SKM-1 (cell line): ENCODE measurements at regions not wholly inside any gene's neighbourhood (a gene's known extent, or its start where the extent isn't known, plus 50 kb on each side); places are given as distances from the start of the nearest gene placed in this dataset.

ENCODE experiments used
- DNase-seq: peaks from one replicate; lab custom pipeline; 2025; ENCODE audit not compliant: unreplicated experiment; lab: John Stamatoyannopoulos, UW

DNA sequence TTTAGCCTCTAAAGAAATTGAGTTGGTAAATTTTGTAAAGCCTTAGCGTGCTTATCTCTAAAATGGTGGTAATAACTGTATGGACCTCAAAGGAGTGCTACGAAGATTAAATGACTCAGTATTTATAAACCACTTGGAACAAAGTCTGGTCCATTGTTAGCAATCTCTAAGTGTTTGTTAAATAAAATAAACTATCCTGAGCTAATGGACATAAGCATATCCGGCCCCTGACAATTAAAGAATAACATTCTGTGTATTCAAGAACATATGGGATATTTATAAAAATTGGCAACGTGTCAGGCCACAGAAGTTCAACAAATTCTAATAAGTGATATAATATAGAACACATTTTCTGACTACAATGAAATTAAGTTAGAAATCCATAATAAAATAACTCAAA is 71.0 kb downstream of the MYEOV start:
- DNase-seq: no peak

DNA sequence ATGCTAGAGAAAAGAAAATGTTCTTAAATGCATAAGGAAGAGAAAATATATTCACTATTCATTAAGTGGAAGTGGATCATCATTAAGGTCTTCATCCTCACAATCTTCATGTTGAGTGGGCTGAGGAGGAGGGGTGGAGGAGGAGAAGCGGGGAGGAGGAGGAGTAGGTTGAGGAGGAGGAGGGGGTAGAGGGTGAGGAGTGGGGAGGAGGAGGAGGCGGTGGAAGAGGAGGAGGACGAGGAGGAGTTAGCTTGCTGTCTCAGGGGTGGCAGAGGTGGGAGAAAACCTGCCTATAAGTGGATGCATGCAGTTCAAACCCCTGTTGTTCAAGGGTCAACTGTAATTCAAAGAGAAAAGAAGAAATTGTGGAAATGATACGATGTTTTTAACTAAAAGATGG is 71.6 kb downstream of the MYEOV start:
- DNase-seq: no peak

DNA sequence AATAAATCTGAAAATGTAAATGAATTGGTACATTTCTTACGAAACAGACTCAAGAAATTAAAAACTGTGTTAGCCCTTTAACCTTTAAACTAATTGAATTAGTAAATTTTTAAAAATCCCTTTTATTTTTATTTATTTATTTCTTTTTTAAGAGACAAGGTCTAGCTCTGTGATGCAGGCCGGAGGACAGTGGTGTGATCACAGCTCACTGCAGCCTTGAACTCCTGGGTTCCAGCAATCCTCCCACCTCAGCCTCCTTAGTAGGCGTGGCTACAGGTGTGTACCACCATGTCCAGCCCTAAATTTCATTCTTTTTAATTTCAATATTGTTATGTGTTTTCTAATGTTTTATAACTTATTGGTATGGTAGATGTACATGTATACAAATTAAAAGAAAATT is 72.6 kb downstream of the MYEOV start:
- DNase-seq: no peak

DNA sequence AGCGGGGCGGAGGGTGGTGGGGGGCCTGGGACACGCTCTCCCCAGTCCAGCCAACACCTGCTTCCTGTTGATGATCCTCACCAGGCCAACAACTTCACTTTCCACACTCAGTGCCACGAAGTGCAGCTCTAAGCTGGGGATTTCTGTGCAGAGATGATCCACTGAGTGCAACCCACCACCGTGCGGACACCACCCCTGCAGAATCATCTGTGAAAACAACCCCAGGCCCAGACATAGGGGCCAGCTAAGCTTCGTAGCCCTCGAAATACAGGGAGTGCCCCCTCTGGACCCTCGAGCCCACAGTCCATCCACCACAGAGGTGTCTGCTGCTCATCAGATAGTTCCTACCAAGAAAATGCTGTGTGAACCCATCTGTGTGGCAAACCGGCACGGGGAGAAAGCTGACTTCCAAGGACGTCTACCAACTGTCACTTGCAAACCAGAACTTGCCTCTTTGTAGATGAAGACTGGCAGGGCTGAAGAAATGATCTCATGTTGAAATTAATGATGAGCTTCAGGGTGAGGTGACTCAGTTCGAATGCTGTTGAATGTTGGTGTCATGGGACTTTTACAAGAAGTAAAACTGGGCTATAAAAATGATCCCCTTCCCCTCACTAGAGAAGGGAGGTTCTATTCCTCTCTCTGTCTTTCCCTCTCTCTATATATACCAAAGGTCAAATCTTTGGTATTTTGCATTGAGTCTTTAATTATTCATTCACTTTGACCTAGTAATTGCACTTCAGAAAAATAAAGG is 73.4 kb downstream of the MYEOV start:
- DNase-seq: no peak

DNA sequence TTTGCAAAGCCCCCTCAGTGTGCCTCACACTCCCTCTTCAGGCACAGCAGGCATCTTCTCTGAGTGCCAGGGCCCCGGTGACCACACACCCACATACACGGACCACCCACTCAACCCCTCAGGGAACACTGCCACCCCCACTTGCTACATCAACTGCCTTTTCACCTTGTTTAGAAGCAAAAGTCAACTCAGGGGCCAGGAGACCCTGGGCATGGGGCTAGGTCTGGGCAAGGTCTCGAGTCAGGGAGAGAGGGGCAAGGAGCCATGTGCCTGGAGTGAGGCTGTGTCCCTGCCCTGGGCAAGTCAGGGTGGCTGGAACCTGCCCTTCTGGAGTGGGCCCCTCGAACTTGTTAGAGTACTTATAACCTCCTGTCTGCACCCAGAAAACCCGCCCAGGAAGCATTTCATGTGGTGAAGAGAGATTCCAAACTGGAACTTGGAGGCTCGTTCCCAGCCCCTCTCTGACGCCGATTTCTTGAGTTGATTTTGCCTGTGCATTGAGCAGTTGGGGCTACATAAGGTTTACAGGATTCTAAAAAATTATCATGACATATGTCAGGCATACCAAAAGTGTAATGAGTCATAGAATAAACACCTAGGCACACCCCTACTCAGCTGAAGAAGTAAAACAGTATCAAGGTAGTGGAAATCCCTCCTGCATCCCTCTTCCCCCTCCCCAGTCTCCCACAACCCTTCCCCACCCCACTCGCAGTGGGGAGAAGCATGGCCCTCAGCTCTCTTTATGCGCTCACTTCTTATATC is 74.3 kb downstream of the MYEOV start:
- DNase-seq: no peak

DNA sequence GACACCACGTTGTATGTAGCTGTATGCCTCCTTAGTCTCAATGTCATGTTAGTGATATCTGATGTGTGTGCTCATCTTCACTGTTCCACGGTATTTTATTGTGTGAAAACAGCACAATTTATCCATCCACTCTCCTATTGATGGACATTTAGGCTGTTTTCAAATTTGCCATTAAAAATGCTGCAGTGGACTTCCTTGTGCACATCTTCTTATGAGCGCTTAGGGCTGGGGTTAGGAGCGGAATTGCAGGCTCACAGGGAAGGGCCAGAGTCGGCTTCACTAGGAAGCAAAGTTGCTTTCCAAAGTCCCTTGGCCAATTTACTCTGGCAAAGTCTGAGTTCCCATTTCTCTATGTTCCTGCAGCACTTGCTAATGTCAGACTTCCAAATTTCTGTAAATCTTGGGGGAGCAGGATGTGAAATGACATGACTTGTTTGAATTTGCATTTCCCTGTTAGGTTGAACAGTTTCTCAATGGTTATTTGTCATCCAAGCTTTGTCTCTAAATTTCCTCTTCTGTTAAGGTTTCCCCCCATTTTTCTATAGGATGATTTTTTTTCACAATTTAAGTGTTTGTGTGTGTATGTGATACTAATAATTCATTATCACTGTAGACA is 75.4 kb downstream of the MYEOV start:
- no peak for DNase-seq

DNA sequence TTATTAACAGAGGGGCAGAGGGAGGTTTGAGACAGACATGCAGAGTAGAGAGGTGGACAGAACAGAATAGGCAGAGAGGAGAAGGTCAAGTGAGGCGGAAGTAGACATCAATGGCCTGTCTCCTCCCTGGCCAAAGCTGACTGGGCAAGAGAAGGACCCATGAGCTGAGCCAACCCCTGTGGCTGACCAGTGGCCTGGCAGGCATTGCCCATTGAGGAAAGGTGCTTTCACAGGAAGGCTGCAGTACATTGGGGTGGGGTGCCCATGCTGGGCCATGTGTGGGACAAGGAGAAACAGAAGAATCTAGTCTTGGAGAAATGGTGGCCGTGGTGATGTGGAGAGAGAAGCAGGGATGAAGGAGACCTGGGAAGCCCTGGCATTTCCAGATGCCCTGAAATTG is 76.0 kb downstream of the MYEOV start:
- no peak for DNase-seq

DNA sequence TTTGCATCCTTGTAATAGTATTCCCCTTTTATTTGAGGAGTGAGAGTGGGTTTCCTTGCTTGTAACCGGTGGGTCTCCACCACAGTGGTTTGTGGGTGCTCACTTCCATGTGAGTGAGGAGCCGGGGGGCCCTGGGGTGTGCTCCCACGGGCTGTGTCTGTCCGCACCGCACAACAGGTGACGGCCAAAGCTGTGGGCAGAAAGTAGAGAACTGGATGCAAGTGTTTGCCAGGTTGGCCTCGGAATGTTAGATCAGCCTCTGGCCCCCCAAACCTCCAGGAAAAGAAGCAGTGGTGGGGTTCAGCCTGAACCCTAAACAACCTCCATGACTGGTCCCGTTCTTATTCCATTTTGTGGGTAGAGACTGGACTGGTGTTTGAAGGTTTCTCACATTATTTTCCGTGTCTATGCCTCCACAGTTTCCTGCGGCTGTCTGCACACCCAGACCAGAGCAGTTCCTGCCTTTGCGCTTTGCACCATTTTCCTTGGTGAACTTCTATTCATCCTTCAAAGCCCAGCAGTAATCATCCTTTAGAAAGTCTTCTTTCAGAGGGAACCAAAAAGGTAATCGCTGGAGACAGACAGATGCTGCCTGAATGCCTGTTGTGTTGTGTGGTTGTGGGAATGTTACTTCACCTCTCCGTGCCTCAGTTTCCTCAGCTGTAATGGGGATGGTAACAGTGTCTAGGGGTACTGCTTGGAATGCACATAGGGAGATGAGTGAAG is 77.2 kb downstream of the MYEOV start:
- DNase-seq: no peak

DNA sequence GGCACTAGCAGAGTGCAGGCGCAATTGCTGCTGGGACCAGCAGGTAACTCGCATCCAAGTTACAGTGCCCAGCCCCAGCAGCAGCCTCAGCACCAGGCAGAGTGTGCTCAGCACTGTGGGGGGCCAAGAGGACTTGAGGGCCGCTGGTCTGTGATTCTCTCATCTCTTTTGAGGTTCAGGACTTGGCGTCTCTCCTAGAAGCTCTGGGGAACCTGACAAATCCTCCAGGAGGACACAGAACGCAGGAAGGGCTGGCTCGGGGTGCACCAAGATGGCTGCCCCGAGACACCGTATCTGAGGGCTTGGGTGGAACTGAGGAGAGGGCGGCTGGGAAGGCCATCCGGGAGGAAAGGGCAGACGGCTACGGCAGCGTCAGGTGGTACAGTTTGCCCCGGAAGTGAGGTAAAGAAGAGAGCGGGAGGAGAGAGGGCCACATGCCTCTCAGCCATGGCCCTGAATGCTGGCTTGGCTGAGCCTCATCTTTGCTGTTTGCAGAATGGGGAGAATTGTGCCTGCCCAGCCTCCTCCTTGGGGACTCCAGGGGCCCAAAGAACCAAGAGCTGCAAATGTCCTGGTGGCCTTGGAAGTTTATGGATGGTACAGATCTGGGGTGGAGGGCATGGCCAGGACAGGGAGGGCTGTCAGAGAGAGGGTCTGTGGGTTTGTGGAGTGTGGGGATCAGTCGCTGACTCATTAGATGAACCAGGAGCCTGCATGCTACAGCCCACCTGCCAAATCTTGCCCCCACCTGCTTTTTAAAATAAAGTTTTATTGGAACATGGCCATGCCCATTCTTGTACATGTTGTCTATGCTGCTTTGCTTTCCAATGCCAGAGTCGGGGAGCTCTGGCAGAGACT is 78.0 kb downstream of the MYEOV start:
- DNase-seq: no peak

DNA sequence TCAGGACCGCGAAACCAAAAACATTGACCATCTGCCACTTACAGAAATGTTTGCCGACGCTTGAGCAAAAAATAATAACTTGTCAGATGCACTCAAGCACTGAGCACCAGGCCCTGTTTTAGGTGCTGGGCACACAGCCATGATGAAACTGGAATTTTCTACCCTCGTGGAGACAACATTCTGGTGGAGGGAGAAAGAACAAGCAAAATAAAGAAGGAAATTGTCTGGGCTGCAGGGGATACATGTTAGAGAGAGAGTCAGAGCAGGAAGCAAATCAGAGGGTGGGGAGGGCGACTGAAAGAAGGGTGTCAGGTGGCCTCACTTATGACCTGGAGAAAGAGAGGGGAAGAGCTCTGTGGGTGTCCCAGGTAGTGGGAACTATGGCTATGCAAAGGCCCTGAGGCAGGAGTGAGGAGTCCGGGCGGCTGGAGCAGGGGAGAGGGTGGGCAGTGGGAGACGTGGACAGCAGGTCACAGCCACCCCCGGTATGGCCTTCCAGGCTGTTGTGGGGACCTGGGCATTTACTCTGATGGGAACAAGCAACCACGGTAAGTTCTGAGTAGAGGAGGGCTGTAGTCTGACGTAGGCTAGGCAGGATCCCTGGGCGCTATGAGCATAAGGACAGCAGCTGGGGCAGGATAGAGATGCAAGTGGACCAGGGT is 78.8 kb downstream of the MYEOV start:
- DNase-seq: no peak

DNA sequence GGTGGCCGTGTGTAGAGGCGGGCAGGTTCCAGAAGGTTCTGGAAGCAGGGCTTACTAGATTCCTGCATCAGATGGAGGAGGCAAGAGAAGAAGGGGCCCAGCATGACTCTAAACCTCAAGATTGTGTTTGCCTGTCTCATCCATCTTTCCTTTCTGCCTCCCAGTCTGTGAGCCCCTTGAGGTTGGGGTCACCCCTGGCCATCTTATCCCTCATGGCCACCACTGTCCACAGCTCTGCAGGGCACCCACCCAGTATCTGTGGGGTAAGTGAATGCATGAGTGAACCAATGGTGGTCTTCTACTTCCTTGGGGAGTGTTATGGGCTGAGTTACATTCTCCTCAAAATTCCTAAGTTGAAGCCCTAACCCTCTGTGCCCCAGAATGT is 79.3 kb downstream of the MYEOV start:
- DNase-seq: no peak

DNA sequence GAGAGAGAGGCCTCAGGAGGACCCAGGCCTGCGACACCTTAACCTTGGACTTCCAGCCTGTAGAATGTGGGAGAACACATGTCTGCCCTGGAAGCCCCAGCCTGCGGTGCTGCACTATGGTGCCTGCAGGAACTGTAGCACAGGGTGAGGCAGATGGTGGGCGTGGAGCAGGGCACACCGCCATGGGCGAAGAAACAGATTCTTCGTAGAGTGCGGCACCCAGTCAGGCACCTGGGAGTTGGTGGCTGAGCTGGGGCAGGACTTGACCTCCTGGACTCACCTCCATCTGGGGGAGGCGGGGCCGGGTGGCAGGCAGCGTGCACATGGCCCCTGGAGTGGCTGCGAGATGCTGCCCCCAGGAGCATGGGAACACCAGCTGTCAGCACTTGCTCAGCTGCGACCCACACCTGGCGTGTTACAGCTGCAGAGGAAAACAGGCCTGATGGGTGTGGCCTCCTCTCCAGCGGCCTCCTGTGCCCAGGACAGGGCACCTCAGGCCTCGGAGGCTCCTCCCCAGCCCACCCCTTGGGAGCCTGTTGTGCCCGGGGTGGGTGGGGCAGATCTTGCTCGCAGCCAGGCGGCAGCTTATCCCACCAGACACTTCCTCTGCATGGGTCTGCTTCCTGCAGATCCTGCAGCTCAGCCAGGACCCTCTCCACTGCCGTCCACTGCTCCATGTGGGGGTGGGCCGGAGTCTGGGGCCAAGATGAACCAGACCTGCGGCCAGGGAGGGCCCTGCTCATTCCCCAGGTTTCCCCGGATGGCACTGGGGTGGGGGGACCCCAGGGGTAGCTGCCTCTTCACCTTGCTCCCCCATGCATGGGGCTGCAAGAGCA is 80.4 kb downstream of the MYEOV start:
- DNase-seq: no peak

DNA sequence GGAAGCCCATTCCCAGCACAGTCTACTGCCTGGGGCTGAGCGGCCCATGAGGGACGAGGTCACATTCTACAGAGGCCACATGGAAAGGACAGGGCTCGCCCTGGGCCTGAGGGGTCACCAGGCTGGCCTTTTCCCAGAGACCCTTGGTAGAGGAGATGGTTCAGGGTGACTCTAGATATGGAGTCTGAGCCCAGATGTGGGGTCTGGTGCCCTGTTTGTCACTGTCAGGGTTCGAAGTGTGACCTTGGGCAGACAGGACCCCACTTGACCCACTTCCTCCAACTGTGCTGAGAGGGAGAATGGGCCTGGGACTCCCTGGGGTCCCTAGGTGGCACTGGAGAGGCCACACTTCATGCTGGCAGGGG is 81.0 kb downstream of the MYEOV start:
- DNase-seq: no peak

DNA sequence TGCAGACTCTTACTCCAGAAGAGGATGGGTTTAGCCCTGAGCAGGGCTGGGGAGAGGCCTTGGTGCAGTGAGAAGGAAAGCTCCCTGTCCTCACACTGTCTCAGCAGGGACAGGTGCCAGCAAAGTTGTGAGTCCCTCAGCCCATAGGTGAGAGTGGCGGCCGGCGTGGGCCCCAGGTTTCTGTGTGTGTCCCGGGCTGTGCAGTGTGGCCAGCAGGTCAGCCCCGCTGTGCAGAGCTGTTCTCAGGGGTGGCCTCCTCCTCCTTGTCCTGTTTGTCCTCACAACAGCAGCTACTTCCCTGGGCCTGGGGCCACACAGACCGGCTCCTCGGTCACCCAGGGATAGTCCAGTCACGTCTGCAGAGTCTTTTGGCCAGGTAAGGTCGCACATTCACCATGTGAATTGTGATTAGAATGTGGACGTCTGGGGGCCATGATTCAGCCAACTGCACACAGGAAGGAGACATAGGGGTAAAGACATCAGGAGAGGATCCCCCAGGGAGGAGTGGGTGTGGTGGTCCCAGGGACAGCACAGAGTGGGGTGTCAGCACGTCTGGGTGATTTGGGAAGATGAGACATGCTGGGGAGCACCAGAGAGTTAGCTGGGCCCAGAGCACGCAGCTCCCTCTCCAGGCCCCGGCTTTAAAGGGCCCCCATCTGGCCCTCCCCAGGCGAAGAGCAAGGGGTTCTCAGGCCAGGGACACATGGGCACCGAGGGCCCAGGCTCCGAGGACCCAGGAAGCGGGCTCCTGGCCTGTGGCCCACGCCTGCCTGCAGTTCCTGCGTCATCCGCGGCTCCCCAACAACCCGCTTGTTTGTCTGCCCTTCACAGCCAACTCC is 81.6 kb downstream of the MYEOV start:
- DNase-seq: no peak

DNA sequence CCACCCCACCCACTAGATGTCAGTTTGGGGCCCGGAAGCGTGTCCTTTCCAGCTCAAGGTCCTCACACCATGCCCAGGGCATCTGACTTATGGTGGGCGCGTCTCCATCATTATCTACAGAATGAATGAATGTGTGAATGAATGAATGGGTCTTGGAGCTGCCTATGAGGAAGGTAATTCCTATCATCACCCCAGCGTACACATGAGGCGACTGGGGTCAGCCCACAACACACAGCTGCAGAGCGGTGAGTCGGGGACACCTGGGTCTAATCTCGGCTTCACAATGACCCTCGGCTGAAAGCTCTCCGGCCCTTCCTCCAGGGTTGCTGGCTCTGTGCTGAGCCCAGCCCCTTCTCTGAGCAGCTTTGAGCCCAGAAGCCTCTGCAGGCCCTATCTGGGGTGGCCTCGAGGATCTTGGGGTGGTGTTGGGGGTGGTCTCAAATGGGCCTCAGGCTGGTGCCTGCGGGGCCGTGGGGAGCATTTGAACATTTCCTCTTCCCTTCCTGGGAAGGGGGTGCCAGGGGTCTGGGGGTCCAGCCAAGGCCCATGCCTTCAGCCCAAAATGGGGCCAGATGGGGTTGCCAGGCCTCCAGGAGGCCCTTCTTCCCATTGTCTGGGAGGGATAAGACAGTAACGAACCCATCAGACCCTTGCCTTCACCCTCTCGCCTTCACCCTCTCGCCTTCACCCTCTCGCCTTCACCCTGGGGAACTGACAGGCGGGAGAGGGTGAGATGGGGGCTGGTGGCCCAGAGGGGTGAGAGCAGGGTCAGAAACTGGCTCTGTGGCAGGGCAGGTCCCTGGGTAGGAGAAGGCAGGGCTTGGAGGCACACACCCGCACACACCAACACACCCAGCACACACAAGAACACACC is 82.4 kb downstream of the MYEOV start:
- no peak for DNase-seq

DNA sequence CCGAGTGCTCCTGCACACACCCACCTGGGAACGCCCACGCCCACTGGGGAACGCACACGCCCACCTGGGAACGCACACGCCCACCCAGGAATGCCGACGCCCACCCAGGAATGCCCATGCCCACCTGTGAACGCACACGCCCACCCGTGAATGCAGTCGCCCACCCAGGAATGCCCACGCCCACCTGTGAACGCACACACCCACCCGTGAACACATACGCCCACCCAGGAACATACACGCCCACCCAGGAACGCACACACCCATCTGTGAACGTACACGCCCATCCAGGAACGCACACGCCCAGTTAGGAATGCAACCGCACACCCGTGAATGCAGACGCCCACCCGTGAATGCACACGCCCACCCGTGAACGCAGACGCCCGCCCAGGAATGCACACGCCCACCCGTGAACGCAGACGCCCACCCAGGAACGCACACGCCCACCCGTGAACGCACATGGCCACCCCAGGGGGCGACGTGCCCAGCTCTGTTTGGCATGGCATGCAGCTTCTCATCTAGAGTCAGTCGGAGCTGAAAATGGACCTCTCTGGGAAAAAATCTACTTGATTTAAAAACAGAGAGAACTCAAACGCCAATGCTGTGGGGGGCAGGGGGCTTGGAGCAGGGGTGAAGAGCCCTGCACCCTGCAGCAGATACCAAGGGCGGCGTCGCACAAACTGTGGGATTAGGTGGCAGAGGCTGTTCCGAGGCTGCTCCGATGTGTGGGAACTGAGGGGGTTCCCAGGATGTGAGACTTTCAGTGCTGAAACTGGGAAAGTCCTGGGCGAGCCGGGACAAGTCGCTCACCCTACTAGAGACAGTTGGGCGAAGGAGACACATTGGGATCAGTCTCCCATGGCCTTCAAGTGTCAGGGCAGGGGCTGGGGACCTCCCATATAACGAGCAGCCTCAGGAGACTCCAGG is 83.3 kb downstream of the MYEOV start:
- no peak for DNase-seq

DNA sequence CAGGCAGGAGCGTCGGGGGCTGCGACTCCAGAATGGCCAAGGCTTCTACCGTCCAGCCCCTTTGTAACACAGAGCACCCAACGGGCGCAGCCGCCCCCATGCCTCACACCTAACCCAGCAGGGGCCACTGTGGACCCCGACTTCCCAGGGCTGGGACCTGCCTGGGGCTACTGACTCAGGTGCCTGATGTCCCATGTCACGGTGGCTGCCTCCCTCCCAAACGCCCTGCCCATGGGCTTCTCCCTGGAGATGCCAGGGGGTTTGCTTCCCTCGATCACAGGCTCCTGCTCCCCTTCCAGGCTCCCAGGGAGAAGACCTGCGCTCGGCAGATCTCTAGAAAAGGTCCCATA is 84.0 kb downstream of the MYEOV start:
- no peak for DNase-seq
